HUES6 (cell line): ENCODE measurements at regions not wholly inside any gene's neighbourhood (a gene's known extent, or its start where the extent isn't known, plus 50 kb on each side); places are given as distances from the start of the nearest gene placed in this dataset.

ENCODE experiments used
- H3K27ac ChIP-seq: 2 replicates; pipeline ENCODE4 v1.7.0; 2013; ENCODE audit warnings: low read depth, mild to moderate bottlenecking, low read length, inconsistent platforms
- H3K27me3 ChIP-seq: 2 replicates; pipeline ENCODE4 v1.6.1; 2013; ENCODE audit warnings: low read length; ENCODE audit not compliant: control insufficient read depth, insufficient read depth
- H3K36me3 ChIP-seq: 2 replicates; pipeline ENCODE4 v1.6.1; 2013; ENCODE audit warnings: low read length; ENCODE audit not compliant: control insufficient read depth, insufficient read depth
- H3K4me1 ChIP-seq: 2 replicates; pipeline ENCODE4 v1.6.1; 2013; ENCODE audit warnings: low read length; ENCODE audit not compliant: control insufficient read depth, insufficient read depth
- H3K4me3 ChIP-seq: 2 replicates; pipeline ENCODE4 v1.5.1; 2013; ENCODE audit warnings: low read depth, low read length
- H3K9ac ChIP-seq: one replicate; pipeline ENCODE4 v1.6.1; 2013; ENCODE audit warnings: mild to moderate bottlenecking, low read length
- H3K9me3 ChIP-seq: 2 replicates; pipeline ENCODE4 v1.6.1; 2013; ENCODE audit warnings: low read depth, low read length; ENCODE audit not compliant: control insufficient read depth, insufficient read depth

DNA sequence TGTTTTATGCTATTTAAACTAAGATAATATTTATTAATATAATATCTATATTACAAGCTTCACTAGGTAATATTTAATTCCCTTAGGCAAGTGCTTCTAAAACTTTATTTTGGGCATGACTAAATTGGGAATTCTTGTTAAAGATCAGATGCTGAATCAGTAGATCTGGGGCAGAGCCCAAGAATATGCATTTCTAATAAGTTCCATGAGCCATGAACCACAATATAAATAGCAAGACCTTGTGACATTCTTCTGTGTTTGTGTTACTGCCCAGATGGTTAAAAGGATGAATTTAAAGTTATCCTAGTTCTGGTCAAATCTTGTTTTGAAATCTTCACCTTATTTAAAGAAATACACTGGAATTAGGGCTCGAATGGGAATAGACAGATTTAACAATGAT, 258.4 kb upstream of the CACNA2D1 start:
- H3K9me3 ChIP-seq = no peaks in the 10 kb centered on the region
- no peak overlapping the region for H3K4me3 ChIP-seq
- no peak overlapping the region for H3K9ac ChIP-seq
- 0 out of 2 replicates have a peak, but pooled peaks cover 4% of the 10 kb centered on the region for H3K4me1 ChIP-seq
- H3K27me3 ChIP-seq = no peaks in the 10 kb centered on the region
- H3K36me3 ChIP-seq = no peaks in the 10 kb centered on the region
- H3K27ac ChIP-seq = no peak overlapping the region

- no peaks in the 10 kb centered on the region for H3K36me3 ChIP-seq
- no peak overlapping the region for H3K9ac ChIP-seq
- H3K4me1 ChIP-seq = 0 out of 2 replicates have a peak, but pooled peaks cover 4% of the 10 kb centered on the region
- H3K9me3 ChIP-seq = no peaks in the 10 kb centered on the region
- H3K27ac ChIP-seq = no peak overlapping the region
- no peaks in the 10 kb centered on the region for H3K27me3 ChIP-seq
- no peak overlapping the region for H3K4me3 ChIP-seq
Observed at GRCh38 chr7:82700741-82701140, 257.2 kb upstream of the CACNA2D1 start.

DNA sequence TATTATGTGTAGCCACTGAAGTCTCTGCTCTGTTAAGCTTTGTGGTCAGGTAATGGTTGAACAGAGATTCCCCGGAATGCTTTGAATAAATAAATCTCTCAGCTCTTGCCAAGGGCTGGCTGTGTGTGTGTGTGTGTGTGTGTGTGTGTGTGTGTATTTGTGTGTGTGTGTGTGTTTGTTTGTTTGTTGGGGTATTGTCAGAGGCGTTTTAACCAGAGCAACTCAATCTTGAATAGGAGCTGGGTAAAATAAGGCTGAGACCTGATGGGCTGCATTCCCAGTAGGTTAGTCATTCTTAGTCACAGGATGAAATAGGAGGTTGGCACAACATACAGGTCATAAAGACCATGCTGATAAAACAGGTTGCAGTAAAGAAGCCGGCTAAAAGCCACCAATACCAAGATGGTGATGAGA, 256.2 kb upstream of the CACNA2D1 start:
- Histone ChIP-seq H3K4me1 (0 out of 2 replicates have a peak, but pooled peaks cover 4% of the 10 kb centered on the region), H3K4me3 (no peak overlapping the region), H3K9me3 (no peaks in the 10 kb centered on the region), H3K27me3 (no peaks in the 10 kb centered on the region), H3K9ac (no peak overlapping the region), H3K36me3 (no peaks in the 10 kb centered on the region), H3K27ac (no peak overlapping the region)

DNA sequence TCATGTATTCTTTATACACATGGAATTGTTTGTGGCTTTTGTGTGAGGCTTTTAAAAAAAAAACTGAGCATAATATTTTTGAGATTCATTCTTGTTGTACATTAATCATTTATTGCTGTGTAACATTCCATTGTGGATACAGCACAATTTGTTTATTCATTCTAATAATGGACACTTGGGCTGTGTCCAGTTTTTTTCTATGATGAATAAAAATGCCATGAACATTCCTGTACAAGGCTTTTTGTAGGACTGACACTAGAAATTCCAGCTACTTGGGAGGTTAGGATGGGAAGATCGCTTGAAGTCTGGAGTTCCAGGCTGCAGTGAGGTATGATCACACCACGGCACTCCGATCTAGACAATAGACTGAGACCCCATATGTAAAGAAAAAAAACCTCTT, 254.3 kb upstream of the CACNA2D1 start:
- peaks cover 11% of the 10 kb centered on the region for H3K4me1 ChIP-seq
- H3K36me3 ChIP-seq = no peaks in the 10 kb centered on the region
- no peaks in the 10 kb centered on the region for H3K27me3 ChIP-seq
- no peaks in the 10 kb centered on the region for H3K9me3 ChIP-seq
- no peak overlapping the region for H3K9ac ChIP-seq
- H3K4me3 ChIP-seq = no peak overlapping the region
- H3K27ac ChIP-seq = no peak overlapping the region

GRCh38 chr7:82696631-82697030, 253.1 kb upstream of the CACNA2D1 start:
- peaks cover 11% of the 10 kb centered on the region for H3K4me1 ChIP-seq
- H3K27ac ChIP-seq = no peak overlapping the region
- no peaks in the 10 kb centered on the region for H3K9me3 ChIP-seq
- no peak overlapping the region for H3K4me3 ChIP-seq
- H3K27me3 ChIP-seq = no peaks in the 10 kb centered on the region
- no peak overlapping the region for H3K9ac ChIP-seq
- no peaks in the 10 kb centered on the region for H3K36me3 ChIP-seq

DNA sequence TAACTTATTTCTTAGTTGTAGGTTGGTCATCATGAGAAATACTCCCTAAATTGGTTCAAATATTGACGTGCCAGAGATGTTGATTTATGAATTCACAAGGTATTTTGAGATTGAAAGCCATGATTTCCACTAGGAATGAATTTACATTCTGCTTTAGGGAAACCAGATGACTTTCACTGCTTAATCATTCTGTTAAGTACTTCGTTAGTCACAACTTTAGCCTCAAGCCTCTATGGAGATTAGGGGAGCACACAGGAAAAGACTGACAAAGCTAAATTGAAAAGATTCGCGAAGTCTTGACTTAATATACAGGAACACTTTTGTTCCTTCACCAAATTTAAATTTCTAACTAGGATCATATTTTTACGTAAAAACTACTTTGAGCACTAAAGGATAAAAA, 250.4 kb upstream of the CACNA2D1 start:
- Histone ChIP-seq H3K9me3 (no peaks in the 10 kb centered on the region), H3K36me3 (no peaks in the 10 kb centered on the region), H3K4me1 (peaks cover 8% of the 10 kb centered on the region), H3K9ac (no peak overlapping the region), H3K27me3 (no peaks in the 10 kb centered on the region), H3K4me3 (no peak overlapping the region), H3K27ac (no peak overlapping the region)

DNA sequence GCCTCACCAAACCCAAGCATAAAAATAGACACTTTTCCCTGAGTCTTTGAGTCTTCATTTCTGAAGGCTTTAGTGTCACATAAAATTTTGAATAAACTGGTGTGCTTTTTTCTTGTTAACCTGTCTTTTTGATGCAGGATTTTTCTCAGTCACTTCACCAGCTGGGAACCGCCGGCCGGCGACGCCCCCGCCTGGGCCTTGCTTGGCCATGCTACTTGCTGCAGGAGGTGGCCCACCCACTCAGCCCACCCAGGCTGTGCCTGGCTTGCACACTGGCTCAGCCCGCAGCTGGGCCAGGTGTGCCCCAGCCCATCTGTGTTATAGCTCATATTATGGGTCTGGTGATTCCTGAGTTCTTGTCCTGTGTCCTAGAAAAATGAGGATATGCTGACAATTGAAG, 247.4 kb upstream of the CACNA2D1 start:
- Histone ChIP-seq H3K27me3 (no peaks in the 10 kb centered on the region), H3K4me1 (peaks cover 8% of the 10 kb centered on the region), H3K9me3 (no peaks in the 10 kb centered on the region), H3K27ac (no peak overlapping the region), H3K4me3 (no peak overlapping the region), H3K36me3 (no peaks in the 10 kb centered on the region), H3K9ac (no peak overlapping the region)

DNA sequence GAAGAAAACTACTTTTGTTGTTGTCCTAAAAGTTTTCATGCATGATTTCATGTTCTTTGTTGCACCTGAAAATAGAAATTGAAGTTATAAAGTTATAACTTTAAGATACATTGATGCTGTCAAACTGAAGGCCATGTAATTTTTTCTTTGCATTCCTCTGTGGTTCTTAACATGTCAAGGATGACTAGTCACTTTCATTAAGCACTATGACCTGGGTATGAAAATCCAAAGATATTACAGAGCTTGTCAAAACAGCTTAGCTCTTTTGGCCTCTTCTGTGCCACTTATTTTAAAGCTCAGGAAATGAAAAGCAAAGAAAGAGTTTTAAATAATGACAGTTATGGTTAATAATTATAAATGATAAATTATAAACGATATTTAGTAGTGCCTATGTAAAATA, 241.6 kb upstream of the CACNA2D1 start:
- Histone ChIP-seq H3K9me3 (no peaks in the 10 kb centered on the region), H3K27me3 (no peaks in the 10 kb centered on the region), H3K27ac (no peak overlapping the region), H3K36me3 (no peaks in the 10 kb centered on the region), H3K4me3 (no peak overlapping the region), H3K9ac (no peak overlapping the region), H3K4me1 (no peaks in the 10 kb centered on the region)

DNA sequence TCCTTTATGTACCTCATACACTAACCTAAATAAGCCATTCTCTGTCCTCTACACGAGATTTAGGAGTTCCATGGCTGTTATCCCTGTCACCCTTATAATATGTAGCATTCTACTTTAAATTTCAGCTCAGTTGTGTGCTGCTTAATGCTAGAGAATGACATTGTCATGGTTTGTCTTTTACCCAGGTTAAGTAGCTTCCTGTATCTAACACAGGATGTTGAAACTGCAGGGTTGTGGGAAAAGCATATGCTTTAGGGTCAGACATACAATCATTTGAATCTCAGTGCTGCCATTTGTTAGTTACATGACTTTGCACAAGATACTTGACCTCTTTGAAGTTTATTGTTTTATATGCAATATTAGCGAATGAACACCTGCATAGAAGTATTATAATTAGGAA, 235.1 kb upstream of the CACNA2D1 start:
- H3K4me3 ChIP-seq = no peak overlapping the region
- H3K27ac ChIP-seq = no peak overlapping the region
- H3K9ac ChIP-seq = no peak overlapping the region
- H3K27me3 ChIP-seq = no peaks in the 10 kb centered on the region
- H3K4me1 ChIP-seq = peaks cover 8% of the 10 kb centered on the region; the same call in 1 of the 2 replicates
- no peaks in the 10 kb centered on the region for H3K36me3 ChIP-seq
- H3K9me3 ChIP-seq = no peaks in the 10 kb centered on the region

DNA sequence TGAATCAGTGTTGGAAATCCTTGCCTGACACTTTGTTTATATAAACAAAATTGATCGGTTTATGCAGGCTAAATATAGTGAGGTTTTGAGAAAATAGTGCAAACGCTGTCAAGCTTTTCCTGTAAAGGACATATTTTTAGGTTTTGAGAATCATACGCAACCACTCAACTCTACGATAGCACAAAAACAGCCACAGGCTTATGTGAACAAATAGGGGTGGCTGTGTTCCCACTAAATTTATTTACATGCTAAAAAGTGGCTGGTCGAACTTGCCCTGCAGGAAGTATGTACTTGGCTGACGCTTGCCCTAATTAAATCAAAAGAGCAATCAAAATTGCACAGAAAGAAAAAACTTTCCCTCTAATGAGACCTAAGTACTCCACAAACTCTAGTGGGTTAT, 234.7 kb upstream of the CACNA2D1 start:
- Histone ChIP-seq H3K36me3 (no peaks in the 10 kb centered on the region), H3K4me3 (no peak overlapping the region), H3K27ac (no peak overlapping the region), H3K27me3 (no peaks in the 10 kb centered on the region), H3K9me3 (no peaks in the 10 kb centered on the region), H3K9ac (no peak overlapping the region), H3K4me1 (peaks cover 8% of the 10 kb centered on the region; the same call in 1 of the 2 replicates)

- Histone ChIP-seq H3K4me1 (peaks cover 8% of the 10 kb centered on the region; the same call in 1 of the 2 replicates), H3K27me3 (no peaks in the 10 kb centered on the region), H3K9ac (no peak overlapping the region), H3K27ac (no peak overlapping the region), H3K36me3 (no peaks in the 10 kb centered on the region), H3K9me3 (no peaks in the 10 kb centered on the region), H3K4me3 (no peak overlapping the region)
Observed at GRCh38 chr7:82677493-82677892, 233.9 kb upstream of the CACNA2D1 start.
